Fibroblast of skin of left quadriceps (primary cell): ENCODE measurements at regions not wholly inside any gene's neighbourhood (a gene's known extent, or its start where the extent isn't known, plus 50 kb on each side); places are given as distances from the start of the nearest gene placed in this dataset.

Source experiments
- DNase-seq, 2 experiments: peaks; one replicate each; pipeline ENCODE4 v3.0.0-alpha.2; 2013; ENCODE audit warnings: low read depth in 2 of 2

DNA sequence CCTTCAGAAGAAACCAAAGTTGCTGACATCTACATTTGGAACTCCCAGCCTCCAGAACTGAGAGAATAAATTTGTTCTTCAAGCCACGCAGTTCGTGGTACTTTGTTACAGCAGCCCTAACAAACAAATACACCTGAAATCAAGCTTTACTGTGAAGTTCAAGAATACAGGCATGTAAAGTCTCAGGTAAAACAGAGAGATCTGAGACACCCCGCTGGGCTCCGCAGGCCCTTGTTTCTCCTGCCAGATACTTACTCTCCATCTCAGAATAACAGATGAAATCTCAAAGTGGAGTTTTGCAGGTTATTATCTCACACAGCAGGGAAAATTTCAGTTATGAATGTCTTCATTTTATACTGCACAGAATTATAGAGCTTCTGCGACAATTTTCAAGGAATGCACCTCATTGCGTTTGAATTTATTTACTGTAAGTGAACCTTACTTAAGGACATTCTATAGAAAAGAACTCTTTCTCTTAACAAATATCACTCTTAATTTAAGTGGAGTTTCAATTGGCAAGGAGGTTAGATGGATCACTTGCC is 492.4 kb upstream of the LRATD1 start:
- no peak for DNase-seq

DNA sequence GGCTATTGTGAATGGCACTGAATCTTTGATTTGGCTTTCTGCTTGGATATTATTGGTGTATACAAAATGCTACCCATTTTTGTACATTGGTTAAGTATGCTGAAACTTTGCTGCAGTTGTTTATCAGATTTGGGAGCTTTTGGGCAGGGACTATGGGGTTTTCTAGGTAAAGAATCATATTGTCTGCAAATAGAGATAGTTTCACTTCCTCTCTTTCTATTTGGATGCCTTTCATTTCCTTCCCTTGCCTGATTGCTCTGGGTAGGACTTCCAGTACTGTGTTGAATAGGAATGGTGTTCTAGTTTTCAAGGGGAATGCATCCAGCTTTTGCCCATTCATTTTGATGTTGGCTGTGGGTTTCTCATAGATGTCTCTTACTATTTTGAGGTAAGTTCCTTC is 489.1 kb upstream of the LRATD1 start:
- DNase-seq, result no peak

DNA sequence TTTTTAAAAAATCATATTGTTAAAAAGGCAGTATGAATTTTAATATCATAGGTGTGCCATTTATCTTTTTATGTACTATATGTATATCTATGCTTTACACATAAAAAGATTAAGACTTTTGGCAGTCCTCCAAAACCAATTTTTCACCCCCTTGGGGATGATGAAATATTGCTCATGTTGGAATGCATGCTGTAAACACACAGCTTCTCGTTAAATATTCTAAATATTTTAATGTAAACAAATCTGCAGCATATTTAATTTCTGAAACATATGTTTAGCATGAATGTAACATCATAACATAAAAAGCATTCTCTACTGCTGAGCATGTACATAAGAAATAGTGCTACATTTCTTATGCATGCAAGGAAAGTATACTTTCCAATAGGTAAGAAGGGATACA is 484.3 kb upstream of the LRATD1 start:
- DNase-seq, result peak; percentile 34 to 39

- no peak for DNase-seq
Measured at GRCh38 chr2:14157816-14158215, 474.7 kb upstream of the LRATD1 start.

- DNase-seq, result no peak
Measured at GRCh38 chr2:14180333-14180732, 452.2 kb upstream of the LRATD1 start.

GRCh38 chr2:14182227-14182946 is 450.1 kb upstream of the LRATD1 start:
- no peak for DNase-seq

GRCh38 chr2:14185906-14186305 is 446.6 kb upstream of the LRATD1 start:
- DNase-seq, result no peak

- DNase-seq, result no peak
Measured at GRCh38 chr2:14188446-14188845, 444.1 kb upstream of the LRATD1 start.

- DNase-seq, result peak; percentile 9 to 17
Measured at GRCh38 chr2:14189929-14190328, 442.6 kb upstream of the LRATD1 start.

GRCh38 chr2:14194233-14194632 is 438.3 kb upstream of the LRATD1 start:
- no peak for DNase-seq

GRCh38 chr2:14197293-14197692 is 435.2 kb upstream of the LRATD1 start:
- DNase-seq, result no peak

DNA sequence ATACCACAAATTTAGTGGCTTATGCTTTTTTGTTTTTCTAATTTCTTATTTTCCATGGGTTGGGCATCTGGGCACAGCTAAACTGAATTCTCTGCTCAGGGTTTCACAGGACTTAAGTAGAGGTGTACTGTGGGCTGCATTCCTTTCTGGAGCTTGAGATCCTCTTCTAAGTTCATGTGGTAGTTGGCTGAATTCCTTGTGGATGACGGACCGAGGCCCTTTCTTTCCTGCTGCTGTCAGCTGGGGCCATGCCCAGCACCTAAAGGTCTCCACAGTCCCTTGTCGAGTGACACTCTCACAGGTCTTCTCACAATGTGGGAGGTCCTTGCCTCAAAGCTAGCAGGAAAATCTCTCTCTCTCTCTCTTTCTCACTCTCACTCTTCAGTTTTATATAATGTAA is 433.5 kb upstream of the LRATD1 start:
- DNase-seq, result no peak

DNA sequence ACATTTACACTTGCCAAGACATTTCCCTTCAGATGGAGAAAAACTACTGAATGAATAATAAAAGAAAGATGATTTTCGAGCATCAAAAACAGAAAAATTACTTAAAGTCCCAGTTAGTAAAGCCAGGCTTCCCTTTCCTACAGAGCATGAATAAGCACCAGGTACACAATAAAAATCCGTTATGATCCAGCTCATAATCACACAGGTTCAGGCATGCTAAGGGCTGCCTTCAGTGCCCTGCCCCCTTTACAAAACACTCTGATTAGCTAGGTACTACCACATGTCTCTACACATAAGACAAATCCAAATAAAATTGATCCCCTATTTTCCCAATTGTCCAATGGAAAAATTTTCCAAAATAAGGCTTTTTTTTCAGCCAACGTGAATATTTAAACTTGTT is 413.2 kb upstream of the LRATD1 start:
- DNase-seq, result no peak

DNA sequence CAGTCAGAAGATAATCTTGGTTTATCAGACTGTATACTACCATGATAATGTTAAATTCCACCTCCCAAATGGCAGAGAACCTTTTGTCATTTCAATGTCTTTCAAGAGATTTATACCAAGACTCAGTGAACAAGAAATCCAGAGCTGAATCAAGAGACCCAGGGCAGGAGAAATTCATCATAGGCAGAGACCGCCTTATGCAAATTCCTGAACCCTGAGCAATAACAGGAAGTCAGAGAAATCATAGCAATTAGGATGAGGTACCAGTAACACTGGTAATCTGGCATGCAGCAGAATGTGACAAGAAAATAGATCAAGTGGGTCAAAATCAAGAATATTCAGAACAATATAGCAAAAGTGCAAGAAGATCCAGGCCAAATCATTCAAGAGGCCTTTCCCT is 412.4 kb upstream of the LRATD1 start:
- DNase-seq, result no peak

DNA sequence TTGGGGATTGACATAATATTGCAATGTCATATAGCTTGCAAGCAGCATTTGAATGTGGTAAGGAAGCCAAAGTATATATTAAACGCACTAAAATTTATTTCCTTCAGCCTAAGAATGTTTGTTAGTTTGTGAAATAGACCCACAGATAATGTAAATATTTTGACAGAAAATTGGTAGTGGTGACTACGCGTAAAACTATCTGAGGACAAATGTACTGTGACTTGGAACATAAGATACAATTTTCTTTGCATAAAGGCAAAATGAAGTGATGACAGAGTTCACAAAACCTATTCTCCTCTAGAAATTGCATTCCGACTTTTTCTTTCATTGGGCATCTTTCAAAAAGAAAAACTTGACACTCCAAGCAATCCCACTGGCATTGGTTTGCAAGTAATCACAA is 411.1 kb upstream of the LRATD1 start:
- DNase-seq, result no peak

- DNase-seq, result no peak
Measured at GRCh38 chr2:14223576-14223975, 408.9 kb upstream of the LRATD1 start.

GRCh38 chr2:14231391-14231898 is 401.1 kb upstream of the LRATD1 start:
- DNase-seq, result no peak

- DNase-seq, result no peak
Measured at GRCh38 chr2:14232217-14232616, 400.3 kb upstream of the LRATD1 start.

GRCh38 chr2:14234911-14235310 is 397.6 kb upstream of the LRATD1 start:
- DNase-seq, result no peak

DNA sequence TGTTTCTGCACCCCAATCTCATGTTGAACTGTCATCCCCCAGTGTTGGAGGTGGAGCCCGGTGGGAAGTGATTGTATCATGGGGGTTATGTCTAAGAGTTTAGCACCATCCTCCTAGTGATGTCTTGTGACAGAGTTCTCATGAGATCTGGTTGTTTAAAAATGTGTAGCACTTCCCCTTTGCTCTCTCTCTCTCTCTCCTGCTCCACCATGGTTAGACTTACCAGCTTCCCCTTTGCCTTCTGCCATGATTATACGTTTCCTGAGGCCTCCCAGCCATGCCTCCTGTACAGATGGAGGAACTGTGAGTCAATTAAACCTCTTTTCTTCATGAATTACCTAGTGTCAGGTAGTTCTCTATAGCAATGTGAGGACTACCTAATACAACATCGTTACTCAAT is 396.9 kb upstream of the LRATD1 start:
- DNase-seq, result no peak

GRCh38 chr2:14237902-14238301 is 394.6 kb upstream of the LRATD1 start:
- no peak for DNase-seq

DNA sequence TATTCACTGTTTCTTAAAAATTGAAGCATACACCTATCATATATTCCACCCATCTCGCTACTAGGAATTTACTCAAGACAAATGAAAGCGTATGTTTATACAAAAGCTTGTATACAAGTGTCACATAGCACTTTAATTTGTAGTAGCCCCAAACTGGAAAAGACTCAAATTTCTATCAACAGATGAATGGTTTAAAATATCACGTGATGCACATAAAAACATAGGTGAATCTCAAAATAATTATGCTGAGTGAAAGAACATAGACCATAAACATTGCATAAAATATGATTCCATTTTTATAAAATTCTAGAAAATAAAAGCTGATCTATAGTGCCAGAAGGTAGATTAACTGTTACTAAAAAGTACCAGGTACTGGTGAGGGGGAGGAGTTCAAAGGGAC is 392.9 kb upstream of the LRATD1 start:
- DNase-seq, result no peak

DNA sequence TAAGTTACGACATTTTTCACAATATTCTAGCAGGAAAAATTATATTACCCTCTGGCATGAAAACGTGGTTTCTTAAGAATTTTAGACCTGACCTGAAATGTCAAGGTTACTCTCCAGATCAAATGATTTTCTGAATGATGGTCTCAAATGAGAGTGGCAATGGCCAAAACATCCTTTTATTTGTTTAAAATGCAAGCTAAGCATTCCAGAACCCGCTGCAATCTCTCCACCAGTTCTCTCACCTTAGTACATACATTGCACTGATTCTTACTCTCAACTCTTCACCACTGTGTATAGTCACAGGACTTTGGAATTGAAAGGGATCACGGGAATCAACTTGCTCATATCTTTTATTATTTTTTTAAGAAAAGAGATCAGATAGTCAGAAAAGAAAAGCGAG is 391.6 kb upstream of the LRATD1 start:
- no peak for DNase-seq

DNA sequence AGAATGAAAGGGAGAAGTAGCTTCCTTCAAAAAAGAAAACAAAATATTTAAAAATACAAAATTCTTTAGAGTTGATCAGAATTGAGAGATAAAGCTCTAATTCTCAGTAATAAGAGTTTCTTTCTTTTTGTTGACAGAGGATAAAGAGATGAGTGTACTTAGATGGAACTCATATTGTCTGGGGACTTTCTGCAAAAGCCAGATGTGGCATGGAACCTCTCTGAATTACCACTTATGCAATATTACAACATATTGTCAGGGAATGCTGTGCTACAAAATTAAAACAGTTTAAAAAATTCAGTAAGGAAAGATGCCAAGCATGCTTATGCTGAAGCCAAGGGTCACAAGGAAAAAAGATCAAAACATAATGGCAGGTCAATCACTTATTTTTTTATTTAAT is 386.6 kb upstream of the LRATD1 start:
- DNase-seq, result no peak
